HG03575 (cell line): ENCODE measurements at regions not wholly inside any gene's neighbourhood (a gene's known extent, or its start where the extent isn't known, plus 50 kb on each side); places are given as distances from the start of the nearest gene placed in this dataset.
"Not testable (repeated sequence)": the region's sequence is repeated elsewhere in the genome, so short reads cannot be mapped to it uniquely, and the experiment has no call there.

Source experiments
- ATAC-seq: cut with Tn5 transposase; IDR thresholded peaks from one replicate; pipeline ENCODE4 v1.9.1; 2021; ENCODE audit not compliant: unreplicated experiment, insufficient number of reproducible peaks, low FRiP score; ENCODE audit errors: extremely low read depth

GRCh38 chr4:94000559-94000958 lies 172.0 kb downstream of the ATOH1 start:
- ATAC-seq = no peak

GRCh38 chr4:94006932-94007331 lies 178.4 kb downstream of the ATOH1 start:
- ATAC-seq = no peak

- no peak for ATAC-seq
Observed at GRCh38 chr4:94011190-94011589, 182.6 kb downstream of the ATOH1 start.

- ATAC-seq = no peak
Observed at GRCh38 chr4:94014484-94015136, 186.1 kb downstream of the ATOH1 start.

- no peak for ATAC-seq
Observed at GRCh38 chr4:94015956-94016355, 187.4 kb downstream of the ATOH1 start.

- ATAC-seq = no peak
Observed at GRCh38 chr4:94032754-94033153, 174.9 kb upstream of the SMARCAD1 start.

GRCh38 chr4:94036964-94037363 lies 170.7 kb upstream of the SMARCAD1 start:
- ATAC-seq = no peak

- ATAC-seq = no peak
Observed at GRCh38 chr4:94038195-94038594, 169.5 kb upstream of the SMARCAD1 start.

- no peak for ATAC-seq
Observed at GRCh38 chr4:94039226-94039625, 168.4 kb upstream of the SMARCAD1 start.

- ATAC-seq = not testable (repeated sequence)
Observed at GRCh38 chr4:94044471-94044870, 163.2 kb upstream of the SMARCAD1 start.

- ATAC-seq = no peak
Observed at GRCh38 chr4:94063084-94063483, 144.6 kb upstream of the SMARCAD1 start.

- no peak for ATAC-seq
Observed at GRCh38 chr4:94068753-94069719, 138.6 kb upstream of the SMARCAD1 start.

GRCh38 chr4:94076498-94076897 lies 131.2 kb upstream of the SMARCAD1 start:
- no peak for ATAC-seq

GRCh38 chr4:94084155-94084554 lies 123.5 kb upstream of the SMARCAD1 start:
- no peak for ATAC-seq

- ATAC-seq = not testable (repeated sequence)
Observed at GRCh38 chr4:94099141-94099540, 108.5 kb upstream of the SMARCAD1 start.

- no peak for ATAC-seq
Observed at GRCh38 chr4:94112644-94113043, 95.0 kb upstream of the SMARCAD1 start.

GRCh38 chr4:94115687-94116086 lies 92.0 kb upstream of the SMARCAD1 start:
- no peak for ATAC-seq

- ATAC-seq = no peak
Observed at GRCh38 chr4:94116842-94117241, 90.8 kb upstream of the SMARCAD1 start.

- no peak for ATAC-seq
Observed at GRCh38 chr4:94126669-94127068, 81.0 kb upstream of the SMARCAD1 start.

GRCh38 chr4:94127707-94128328 lies 79.8 kb upstream of the SMARCAD1 start:
- peak; percentile 62 for ATAC-seq
